Endodermal cell (in vitro differentiated cells): ENCODE measurements at regions not wholly inside any gene's neighbourhood (a gene's known extent, or its start where the extent isn't known, plus 50 kb on each side); places are given as distances from the start of the nearest gene placed in this dataset.

Experiments
- DNase-seq: peaks from one replicate; pipeline ENCODE4 v3.0.0-alpha.2; 2017
- H3K27ac ChIP-seq: 2 replicates; pipeline ENCODE4 v1.5.1; 2013; ENCODE audit warnings: mild to moderate bottlenecking, low read depth, low read length, moderate library complexity
- H3K27me3 ChIP-seq: 2 replicates; pipeline ENCODE4 v1.6.1; 2013; ENCODE audit warnings: mild to moderate bottlenecking, low read length, moderate library complexity; ENCODE audit not compliant: insufficient read depth, control insufficient read depth, poor library complexity, severe bottlenecking
- H3K36me3 ChIP-seq: 2 replicates; pipeline ENCODE4 v1.7.0; 2013; ENCODE audit warnings: mild to moderate bottlenecking, low read length, moderate library complexity; ENCODE audit not compliant: control insufficient read depth, insufficient read depth
- H3K4me1 ChIP-seq: one replicate; pipeline ENCODE4 v1.7.0; 2013; ENCODE audit warnings: low read length; ENCODE audit not compliant: control insufficient read depth, insufficient read depth
- H3K4me3 ChIP-seq: 2 replicates; pipeline ENCODE4 v1.5.1; 2013; ENCODE audit warnings: mild to moderate bottlenecking, low read length, moderate library complexity
- H3K9ac ChIP-seq: 2 replicates; pipeline ENCODE4 v1.6.1; 2013; ENCODE audit warnings: mild to moderate bottlenecking, low read length, moderate library complexity; ENCODE audit not compliant: poor library complexity, severe bottlenecking; ENCODE audit errors: extremely low read depth
- H3K9me3 ChIP-seq: 2 replicates; pipeline ENCODE4 v1.6.1; 2013; ENCODE audit warnings: mild to moderate bottlenecking, low read length, moderate library complexity; ENCODE audit not compliant: control insufficient read depth
- H3K27ac Mint-ChIP-seq: 2 replicates; pipeline ENCODE4 v1.8.0; 2020; ENCODE audit warnings: mixed read lengths
- H3K27me3 Mint-ChIP-seq: 2 replicates; pipeline ENCODE4 v1.8.0; 2021; ENCODE audit warnings: mild to moderate bottlenecking, mixed read lengths; ENCODE audit not compliant: insufficient read depth
- H3K36me3 Mint-ChIP-seq: 2 replicates; pipeline ENCODE4 v1.8.0; 2020; ENCODE audit warnings: low read depth, mixed read lengths
- H3K4me1 Mint-ChIP-seq: 2 replicates; pipeline ENCODE4 v1.8.0; 2020; ENCODE audit warnings: mixed read lengths
- H3K4me3 Mint-ChIP-seq: 2 replicates; pipeline ENCODE4 v1.8.0; 2020; ENCODE audit warnings: mild to moderate bottlenecking, moderate library complexity, mixed read lengths
- H3K9me3 Mint-ChIP-seq: 2 replicates; pipeline ENCODE4 v1.8.0; 2020; ENCODE audit warnings: mild to moderate bottlenecking, mixed read lengths
- CTCF ChIP-seq: fragments of 200-600 bp; sonication (generic); conservative IDR thresholded peaks from 2 replicates; pipeline ENCODE4 v1.5.0; 2021; ENCODE audit warnings: antibody characterized with exemption, mild to moderate bottlenecking
- WGBS, 2 experiments: methylation state at CpG; one replicate each; pipeline versions ENCODE4 v1.1.5 to v1.1.7; 2013; ENCODE audit warnings: missing lambda C conversion rate in 2 of 2, mixed read lengths in 1 of 2; ENCODE audit not compliant: insufficient coverage in 1 of 2, insufficient read length in 1 of 2; 5-methylcytosine and 5-hydroxymethylcytosine counted together

GRCh38 chr4:160864253-160864652, 1299.5 kb downstream of the FSTL5 start:
- no peak overlapping the region for H3K27ac Mint-ChIP-seq
- Histone ChIP-seq H3K4me1 (no peaks in the 10 kb centered on the region), H3K36me3 (no peaks in the 10 kb centered on the region), H3K27ac (no peak overlapping the region), H3K9me3 (no peaks in the 10 kb centered on the region), H3K27me3 (no peaks in the 10 kb centered on the region), H3K9ac (no peak overlapping the region), H3K4me3 (no peak overlapping the region)
- no peak for DNase-seq
- no peaks in the 10 kb centered on the region for H3K4me1 Mint-ChIP-seq
- 100% methylated on average over 1 of the region's 1 CpG; no CpG with 5 or more reads in 1 of the 2 experiments for WGBS, 2 experiments
- H3K4me3 Mint-ChIP-seq, result no peak overlapping the region
- no peaks in the 10 kb centered on the region for H3K27me3 Mint-ChIP-seq
- no peaks in the 10 kb centered on the region for H3K9me3 Mint-ChIP-seq
- no peak for TF ChIP-seq CTCF
- no peaks in the 10 kb centered on the region for H3K36me3 Mint-ChIP-seq

GRCh38 chr4:160869899-160870298, 1293.9 kb downstream of the FSTL5 start:
- H3K4me3 ChIP-seq, result no peak overlapping the region
- no peak overlapping the region for H3K27ac ChIP-seq
- Mint-ChIP-seq H3K9me3 (no peaks in the 10 kb centered on the region), H3K4me1 (no peaks in the 10 kb centered on the region), H3K36me3 (no peaks in the 10 kb centered on the region), H3K27ac (no peak overlapping the region), H3K27me3 (no peaks in the 10 kb centered on the region), H3K4me3 (no peak overlapping the region)
- no peak for DNase-seq
- H3K4me1 ChIP-seq, result no peaks in the 10 kb centered on the region
- no peaks in the 10 kb centered on the region for H3K27me3 ChIP-seq
- no peaks in the 10 kb centered on the region for H3K36me3 ChIP-seq
- no peak overlapping the region for H3K9ac ChIP-seq
- no peak for TF ChIP-seq CTCF
- H3K9me3 ChIP-seq, result no peaks in the 10 kb centered on the region

- Mint-ChIP-seq H3K36me3 (no peaks in the 10 kb centered on the region), H3K4me1 (peaks cover 4% of the 10 kb centered on the region), H3K4me3 (no peak overlapping the region), H3K27ac (no peak overlapping the region), H3K9me3 (no peaks in the 10 kb centered on the region), H3K27me3 (no peaks in the 10 kb centered on the region)
- no peak overlapping the region for H3K4me3 ChIP-seq
- no peaks in the 10 kb centered on the region for H3K9me3 ChIP-seq
- no peaks in the 10 kb centered on the region for H3K4me1 ChIP-seq
- H3K27ac ChIP-seq, result no peak overlapping the region
- no peak for DNase-seq
- H3K27me3 ChIP-seq, result no peaks in the 10 kb centered on the region
- H3K36me3 ChIP-seq, result no peaks in the 10 kb centered on the region
- H3K9ac ChIP-seq, result no peak overlapping the region
- no peak for TF ChIP-seq CTCF
Observed at GRCh38 chr4:160872491-160872890, 1291.3 kb downstream of the FSTL5 start.
